ENCODE measurements at regions not wholly inside any gene's neighbourhood (a gene's known extent, or its start where the extent isn't known, plus 50 kb on each side); places are given as distances from the start of the nearest gene placed in this dataset.

DNA sequence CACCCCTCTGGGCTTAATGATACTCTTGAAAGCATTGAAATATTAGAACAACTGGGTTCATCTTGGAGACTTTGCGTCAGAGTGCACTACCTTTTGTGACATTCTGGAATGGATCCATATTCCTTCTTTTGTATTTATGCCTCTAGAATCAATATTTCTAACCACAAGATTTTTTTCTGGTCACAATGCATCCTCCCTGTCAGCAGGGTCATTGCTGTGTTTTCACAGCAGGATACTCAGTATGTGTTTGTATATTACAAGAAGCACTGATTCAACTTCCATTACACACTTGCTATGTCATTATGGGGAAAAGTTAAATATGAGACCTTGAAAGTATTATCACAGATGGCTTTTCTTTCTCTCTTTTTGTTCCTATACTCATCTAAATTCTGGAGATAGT is 370.0 kb downstream of the HS3ST3B1 start:
- H2BK5ac ChIP-seq (ENCODE audit: low read depth, low read length, poor library complexity, severe bottlenecking) = no peak overlapping the region
- H3K4me3 ChIP-seq (ENCODE audit: insufficient read depth in 1 of 2, low read depth in 1 of 2, low read length in 2 of 2) = no peak overlapping the region
- no peaks in the 10 kb centered on the region for H3K79me1 ChIP-seq (replicated peaks; ENCODE audit: low read length, poor library complexity, severe bottlenecking)
- H2AK5ac ChIP-seq (ENCODE audit: low read length, severe bottlenecking) = no peak overlapping the region
- DNase-seq = no peak
- H3K27ac ChIP-seq (ENCODE audit: low read length, poor library complexity, severe bottlenecking) = no peak overlapping the region
- H3K23ac ChIP-seq (ENCODE audit: low read length in 2 of 2) = no peak overlapping the region
- no peak overlapping the region for H2BK120ac ChIP-seq (ENCODE audit: low read depth, low read length)
- no peak overlapping the region for H2AFZ ChIP-seq (ENCODE audit: low read depth, low read length)
- H3K4me2 ChIP-seq (ENCODE audit: low read length, poor library complexity, severe bottlenecking) = no peak overlapping the region
- no peak overlapping the region for H2BK15ac ChIP-seq (ENCODE audit: low read depth, poor library complexity, severe bottlenecking)
- no peak overlapping the region for H4K91ac ChIP-seq (ENCODE audit: low read length)
- H3K14ac ChIP-seq (ENCODE audit: low read length in 2 of 2) = no peak overlapping the region
- H3K4me1 ChIP-seq (ENCODE audit: control insufficient read depth, insufficient read depth, low read depth, low read length) = no peaks in the 10 kb centered on the region
- no peak overlapping the region for H3K4ac ChIP-seq (ENCODE audit: low read depth in 1 of 2, low read length in 2 of 2)
- no peak overlapping the region for H2BK12ac ChIP-seq (ENCODE audit: low read length in 2 of 2)
- peaks cover 0 to 3% of the 10 kb centered on the region in 2 experiments for H3K27me3 ChIP-seq (ENCODE audit: control insufficient read depth in 1 of 2, insufficient read depth in 1 of 2, low read length in 2 of 2)
- H3K9me3 ChIP-seq (ENCODE audit: control insufficient read depth, low read length) = no peaks in the 10 kb centered on the region
- no peaks in the 10 kb centered on the region for H3K36me3 ChIP-seq (ENCODE audit: control insufficient read depth in 1 of 2, insufficient read depth in 2 of 2, low read depth in 1 of 2, low read length in 2 of 2)
- H3K9ac ChIP-seq (ENCODE audit: low read length) = no peak overlapping the region
- H3K18ac ChIP-seq (ENCODE audit: low read depth in 1 of 2, low read length in 2 of 2) = no peak overlapping the region
- no peak overlapping the region for H4K8ac ChIP-seq (ENCODE audit: low read length)
- 100% methylated on average over 1 of the region's 1 CpG for WGBS

DNA sequence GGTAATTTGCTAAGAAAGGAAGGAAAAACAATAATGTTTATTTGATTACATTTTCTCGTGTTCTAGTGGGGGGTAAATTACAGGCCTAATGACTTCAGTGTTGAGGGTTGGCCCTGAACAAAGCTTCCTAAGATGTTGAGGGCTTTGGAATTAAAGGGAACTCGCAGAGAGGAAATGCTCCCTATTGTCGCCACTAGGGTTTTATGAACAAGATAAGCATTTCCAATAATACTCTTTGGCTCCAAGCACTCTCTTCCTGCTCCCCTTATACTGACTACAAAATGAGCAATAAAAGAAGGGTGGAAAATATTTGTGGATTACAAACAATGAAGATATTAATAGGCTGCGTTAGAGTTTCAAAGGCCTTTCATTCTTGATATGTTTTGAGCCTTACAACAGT is 363.6 kb downstream of the HS3ST3B1 start:
- H4K91ac ChIP-seq (ENCODE audit: low read length) = no peak overlapping the region
- 70% methylated on average over 2 of the region's 4 CpGs for WGBS
- no peak overlapping the region for H3K4ac ChIP-seq (ENCODE audit: low read depth in 1 of 2, low read length in 2 of 2)
- H2AFZ ChIP-seq (ENCODE audit: low read depth, low read length) = no peak overlapping the region
- H3K23ac ChIP-seq (ENCODE audit: low read length in 2 of 2) = no peak overlapping the region
- no peak overlapping the region for H3K4me2 ChIP-seq (ENCODE audit: low read length, poor library complexity, severe bottlenecking)
- no peak overlapping the region for H2AK5ac ChIP-seq (ENCODE audit: low read length, severe bottlenecking)
- H2BK12ac ChIP-seq (ENCODE audit: low read length in 2 of 2) = no peak overlapping the region
- no peak overlapping the region for H3K9ac ChIP-seq (ENCODE audit: low read length)
- H3K27ac ChIP-seq (ENCODE audit: low read length, poor library complexity, severe bottlenecking) = no peak overlapping the region
- no peak overlapping the region for H2BK15ac ChIP-seq (ENCODE audit: low read depth, poor library complexity, severe bottlenecking)
- H3K36me3 ChIP-seq (ENCODE audit: control insufficient read depth in 1 of 2, insufficient read depth in 2 of 2, low read depth in 1 of 2, low read length in 2 of 2) = no peaks in the 10 kb centered on the region
- H3K18ac ChIP-seq (ENCODE audit: low read depth in 1 of 2, low read length in 2 of 2) = no peak overlapping the region
- H3K4me3 ChIP-seq (ENCODE audit: insufficient read depth in 1 of 2, low read depth in 1 of 2, low read length in 2 of 2) = no peak overlapping the region
- no peak for DNase-seq
- no peak overlapping the region for H4K8ac ChIP-seq (ENCODE audit: low read length)
- no peaks in the 10 kb centered on the region for H3K9me3 ChIP-seq (ENCODE audit: control insufficient read depth, low read length)
- no peaks in the 10 kb centered on the region for H3K79me1 ChIP-seq (replicated peaks; ENCODE audit: low read length, poor library complexity, severe bottlenecking)
- H3K27me3 ChIP-seq (ENCODE audit: control insufficient read depth in 1 of 2, insufficient read depth in 1 of 2, low read length in 2 of 2) = peaks cover 0 to 3% of the 10 kb centered on the region in 2 experiments
- H3K4me1 ChIP-seq (ENCODE audit: control insufficient read depth, insufficient read depth, low read depth, low read length) = no peaks in the 10 kb centered on the region
- H2BK5ac ChIP-seq (ENCODE audit: low read depth, low read length, poor library complexity, severe bottlenecking) = no peak overlapping the region
- H2BK120ac ChIP-seq (ENCODE audit: low read depth, low read length) = no peak overlapping the region
- no peak overlapping the region for H3K14ac ChIP-seq (ENCODE audit: low read length in 2 of 2)

GRCh38 chr17:14641117-14641516 is 340.2 kb downstream of the HS3ST3B1 start:
- Histone ChIP-seq H3K18ac (ENCODE audit: low read depth in 1 of 2, low read length in 2 of 2) (no peak overlapping the region), H3K23ac (ENCODE audit: low read length in 2 of 2) (no peak overlapping the region), H2BK120ac (ENCODE audit: low read depth, low read length) (no peak overlapping the region), H3K4me2 (ENCODE audit: low read length, poor library complexity, severe bottlenecking) (no peak overlapping the region), H4K8ac (ENCODE audit: low read length) (no peak overlapping the region), H2BK12ac (ENCODE audit: low read length in 2 of 2) (no peak overlapping the region), H3K36me3 (ENCODE audit: control insufficient read depth in 1 of 2, insufficient read depth in 2 of 2, low read depth in 1 of 2, low read length in 2 of 2) (no peaks in the 10 kb centered on the region), H3K79me1 (replicated peaks; ENCODE audit: low read length, poor library complexity, severe bottlenecking) (no peaks in the 10 kb centered on the region), H3K27me3 (ENCODE audit: control insufficient read depth in 1 of 2, insufficient read depth in 1 of 2, low read length in 2 of 2) (no peaks in the 10 kb centered on the region), H2AK5ac (ENCODE audit: low read length, severe bottlenecking) (no peak overlapping the region), H3K4ac (ENCODE audit: low read depth in 1 of 2, low read length in 2 of 2) (no peak overlapping the region), H2BK15ac (ENCODE audit: low read depth, poor library complexity, severe bottlenecking) (no peak overlapping the region), H3K9me3 (ENCODE audit: control insufficient read depth, low read length) (no peaks in the 10 kb centered on the region), H3K4me1 (ENCODE audit: control insufficient read depth, insufficient read depth, low read depth, low read length) (no peaks in the 10 kb centered on the region), H4K91ac (ENCODE audit: low read length) (no peak overlapping the region), H2BK5ac (ENCODE audit: low read depth, low read length, poor library complexity, severe bottlenecking) (no peak overlapping the region), H3K14ac (ENCODE audit: low read length in 2 of 2) (no peak overlapping the region), H3K4me3 (ENCODE audit: insufficient read depth in 1 of 2, low read depth in 1 of 2, low read length in 2 of 2) (no peak overlapping the region), H3K27ac (ENCODE audit: low read length, poor library complexity, severe bottlenecking) (no peak overlapping the region), H3K9ac (ENCODE audit: low read length) (no peak overlapping the region), H2AFZ (ENCODE audit: low read depth, low read length) (no peak overlapping the region)
- WGBS = 80% methylated on average over 1 of the region's 1 CpG
- DNase-seq = no peak

DNA sequence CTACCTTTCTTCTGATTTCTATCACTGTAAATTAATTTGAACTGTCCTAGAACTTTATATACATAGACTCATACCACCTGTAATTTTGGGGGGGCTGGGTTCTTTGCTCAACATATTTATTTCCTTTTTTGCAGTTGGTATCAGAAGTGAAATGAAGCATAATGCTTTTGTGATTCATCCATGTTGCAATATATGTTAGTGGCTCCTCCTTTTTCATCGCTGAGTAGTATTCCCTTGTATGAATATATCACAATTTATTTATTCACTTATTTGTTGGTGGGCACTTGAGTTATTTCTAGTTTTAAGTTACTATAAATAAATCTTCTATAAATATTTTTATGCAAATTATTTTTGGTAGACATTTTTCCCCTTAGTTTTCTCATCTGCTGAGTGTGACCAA is 336.4 kb downstream of the HS3ST3B1 start:
- no peak overlapping the region for H2BK5ac ChIP-seq (ENCODE audit: low read depth, low read length, poor library complexity, severe bottlenecking)
- DNase-seq = no peak
- no peak overlapping the region for H2BK12ac ChIP-seq (ENCODE audit: low read length in 2 of 2)
- no peaks in the 10 kb centered on the region for H3K79me1 ChIP-seq (replicated peaks; ENCODE audit: low read length, poor library complexity, severe bottlenecking)
- no peaks in the 10 kb centered on the region for H3K9me3 ChIP-seq (ENCODE audit: control insufficient read depth, low read length)
- H3K4me3 ChIP-seq (ENCODE audit: insufficient read depth in 1 of 2, low read depth in 1 of 2, low read length in 2 of 2) = no peak overlapping the region
- WGBS = no CpG with 5 or more reads among the region's 1 CpG
- no peak overlapping the region for H3K4ac ChIP-seq (ENCODE audit: low read depth in 1 of 2, low read length in 2 of 2)
- H3K27ac ChIP-seq (ENCODE audit: low read length, poor library complexity, severe bottlenecking) = no peak overlapping the region
- no peak overlapping the region for H2AFZ ChIP-seq (ENCODE audit: low read depth, low read length)
- H4K8ac ChIP-seq (ENCODE audit: low read length) = no peak overlapping the region
- no peaks in the 10 kb centered on the region for H3K27me3 ChIP-seq (ENCODE audit: control insufficient read depth in 1 of 2, insufficient read depth in 1 of 2, low read length in 2 of 2)
- H2BK15ac ChIP-seq (ENCODE audit: low read depth, poor library complexity, severe bottlenecking) = no peak overlapping the region
- H3K4me2 ChIP-seq (ENCODE audit: low read length, poor library complexity, severe bottlenecking) = no peak overlapping the region
- H3K18ac ChIP-seq (ENCODE audit: low read depth in 1 of 2, low read length in 2 of 2) = no peak overlapping the region
- H2BK120ac ChIP-seq (ENCODE audit: low read depth, low read length) = no peak overlapping the region
- no peak overlapping the region for H3K14ac ChIP-seq (ENCODE audit: low read length in 2 of 2)
- no peaks in the 10 kb centered on the region for H3K4me1 ChIP-seq (ENCODE audit: control insufficient read depth, insufficient read depth, low read depth, low read length)
- no peaks in the 10 kb centered on the region for H3K36me3 ChIP-seq (ENCODE audit: control insufficient read depth in 1 of 2, insufficient read depth in 2 of 2, low read depth in 1 of 2, low read length in 2 of 2)
- no peak overlapping the region for H3K23ac ChIP-seq (ENCODE audit: low read length in 2 of 2)
- H2AK5ac ChIP-seq (ENCODE audit: low read length, severe bottlenecking) = no peak overlapping the region
- H3K9ac ChIP-seq (ENCODE audit: low read length) = no peak overlapping the region
- H4K91ac ChIP-seq (ENCODE audit: low read length) = no peak overlapping the region
